ENCODE measurements at regions not wholly inside any gene's neighbourhood (a gene's known extent, or its start where the extent isn't known, plus 50 kb on each side); places are given as distances from the start of the nearest gene placed in this dataset.
"Not testable (repeated sequence)": the region's sequence is repeated elsewhere in the genome, so short reads cannot be mapped to it uniquely, and the experiment has no call there.

GRCh38 chr9:117649126-117649525 lies 55.1 kb upstream of the TLR4 start:
- Mint-ChIP-seq H3K36me3 (ENCODE audit: low read depth) (no peaks in the 10 kb centered on the region), H3K27me3 (peaks cover 33% of the 10 kb centered on the region), H3K27ac (no peak overlapping the region), H3K4me3 (no peak overlapping the region), H3K9me3 (no peaks in the 10 kb centered on the region), H3K4me1 (ENCODE audit: low read depth) (peaks cover 8% of the 10 kb centered on the region)

GRCh38 chr9:117644932-117645636 lies 59.1 kb upstream of the TLR4 start:
- Mint-ChIP-seq H3K36me3 (ENCODE audit: low read depth) (no peaks in the 10 kb centered on the region), H3K27ac (no peak overlapping the region), H3K9me3 (no peaks in the 10 kb centered on the region), H3K4me3 (no peak overlapping the region), H3K27me3 (peaks cover 51% of the 10 kb centered on the region), H3K4me1 (ENCODE audit: low read depth) (peaks cover 10% of the 10 kb centered on the region)

GRCh38 chr9:117644133-117644931 lies 59.9 kb upstream of the TLR4 start:
- Mint-ChIP-seq H3K9me3 (no peaks in the 10 kb centered on the region), H3K27ac (no peak overlapping the region), H3K4me3 (no peak overlapping the region), H3K4me1 (ENCODE audit: low read depth) (peaks cover 10% of the 10 kb centered on the region), H3K27me3 (peaks cover 44% of the 10 kb centered on the region), H3K36me3 (ENCODE audit: low read depth) (no peaks in the 10 kb centered on the region)

GRCh38 chr9:117643288-117643654 lies 60.9 kb upstream of the TLR4 start:
- peaks cover 41% of the 10 kb centered on the region for H3K27me3 Mint-ChIP-seq
- H3K4me1 Mint-ChIP-seq (ENCODE audit: low read depth): peaks cover 10% of the 10 kb centered on the region
- H3K4me3 Mint-ChIP-seq: no peak overlapping the region
- no peaks in the 10 kb centered on the region for H3K9me3 Mint-ChIP-seq
- no peak overlapping the region for H3K27ac Mint-ChIP-seq
- no peaks in the 10 kb centered on the region for H3K36me3 Mint-ChIP-seq (ENCODE audit: low read depth)

- not testable (repeated sequence) for H3K27ac Mint-ChIP-seq; H3K9me3 Mint-ChIP-seq; H3K36me3 Mint-ChIP-seq (ENCODE audit: low read depth); H3K4me1 Mint-ChIP-seq (ENCODE audit: low read depth); H3K4me3 Mint-ChIP-seq
- peaks cover 41% of the 10 kb centered on the region for H3K27me3 Mint-ChIP-seq
Measured at GRCh38 chr9:117642571-117643287, 61.5 kb upstream of the TLR4 start.

- Mint-ChIP-seq H3K27me3 (peaks cover 7% of the 10 kb centered on the region), H3K4me1 (ENCODE audit: low read depth) (no peaks in the 10 kb centered on the region), H3K4me3 (no peak overlapping the region), H3K9me3 (no peaks in the 10 kb centered on the region), H3K27ac (no peak overlapping the region), H3K36me3 (ENCODE audit: low read depth) (no peaks in the 10 kb centered on the region)
Measured at GRCh38 chr9:117636681-117637080, 67.5 kb upstream of the TLR4 start.

- peaks cover 30% of the 10 kb centered on the region for H3K9me3 Mint-ChIP-seq
- H3K27ac Mint-ChIP-seq: no peak overlapping the region
- no peak overlapping the region for H3K4me3 Mint-ChIP-seq
- no peaks in the 10 kb centered on the region for H3K4me1 Mint-ChIP-seq (ENCODE audit: low read depth)
- no peaks in the 10 kb centered on the region for H3K27me3 Mint-ChIP-seq
- H3K36me3 Mint-ChIP-seq (ENCODE audit: low read depth): no peaks in the 10 kb centered on the region
Measured at GRCh38 chr9:117625154-117625553, 79.0 kb upstream of the TLR4 start.

- no peaks in the 10 kb centered on the region for H3K4me1 Mint-ChIP-seq (ENCODE audit: low read depth)
- no peak overlapping the region for H3K27ac Mint-ChIP-seq
- no peaks in the 10 kb centered on the region for H3K27me3 Mint-ChIP-seq
- H3K9me3 Mint-ChIP-seq: peaks cover 30% of the 10 kb centered on the region
- no peak overlapping the region for H3K4me3 Mint-ChIP-seq
- no peaks in the 10 kb centered on the region for H3K36me3 Mint-ChIP-seq (ENCODE audit: low read depth)
Measured at GRCh38 chr9:117624106-117624505, 80.1 kb upstream of the TLR4 start.

- Mint-ChIP-seq H3K4me1 (ENCODE audit: low read depth) (no peaks in the 10 kb centered on the region), H3K27ac (no peak overlapping the region), H3K9me3 (peaks cover 30% of the 10 kb centered on the region), H3K4me3 (no peak overlapping the region), H3K36me3 (ENCODE audit: low read depth) (no peaks in the 10 kb centered on the region), H3K27me3 (no peaks in the 10 kb centered on the region)
Measured at GRCh38 chr9:117622347-117622746, 81.9 kb upstream of the TLR4 start.

GRCh38 chr9:117616431-117616831 lies 87.8 kb upstream of the TLR4 start:
- H3K4me3 Mint-ChIP-seq: no peak overlapping the region
- no peak overlapping the region for H3K27ac Mint-ChIP-seq

GRCh38 chr9:117612317-117612716 lies 91.9 kb upstream of the TLR4 start:
- Mint-ChIP-seq H3K4me3 (no peak overlapping the region), H3K4me1 (ENCODE audit: low read depth) (no peaks in the 10 kb centered on the region), H3K9me3 (no peaks in the 10 kb centered on the region), H3K27ac (no peak overlapping the region), H3K36me3 (ENCODE audit: low read depth) (no peaks in the 10 kb centered on the region), H3K27me3 (peaks cover 6% of the 10 kb centered on the region)

More at GRCh38 chr9:117616431-117616831, 87.8 kb upstream of the TLR4 start:
- H3K36me3 Mint-ChIP-seq (ENCODE audit: low read depth): no peaks in the 10 kb centered on the region
- peaks cover 5% of the 10 kb centered on the region for H3K9me3 Mint-ChIP-seq
- H3K4me1 Mint-ChIP-seq (ENCODE audit: low read depth): no peaks in the 10 kb centered on the region
- peaks cover 6% of the 10 kb centered on the region for H3K27me3 Mint-ChIP-seq

GRCh38 chr9:117597977-117598376 lies 106.2 kb upstream of the TLR4 start:
- Mint-ChIP-seq H3K27me3 (no peaks in the 10 kb centered on the region), H3K4me3 (no peak overlapping the region), H3K9me3 (peaks cover 10% of the 10 kb centered on the region)

GRCh38 chr9:117596678-117597077 lies 107.5 kb upstream of the TLR4 start:
- Mint-ChIP-seq H3K4me3 (no peak overlapping the region), H3K27me3 (no peaks in the 10 kb centered on the region), H3K27ac (no peak overlapping the region), H3K4me1 (ENCODE audit: low read depth) (no peaks in the 10 kb centered on the region), H3K36me3 (ENCODE audit: low read depth) (no peaks in the 10 kb centered on the region), H3K9me3 (peaks cover 4% of the 10 kb centered on the region)

More at GRCh38 chr9:117597977-117598376, 106.2 kb upstream of the TLR4 start:
- H3K27ac Mint-ChIP-seq: no peak overlapping the region
- no peaks in the 10 kb centered on the region for H3K36me3 Mint-ChIP-seq (ENCODE audit: low read depth)
- H3K4me1 Mint-ChIP-seq (ENCODE audit: low read depth): no peaks in the 10 kb centered on the region

GRCh38 chr9:117595650-117596049 lies 108.6 kb upstream of the TLR4 start:
- Mint-ChIP-seq H3K36me3 (ENCODE audit: low read depth) (no peaks in the 10 kb centered on the region), H3K27me3 (no peaks in the 10 kb centered on the region), H3K4me3 (no peak overlapping the region), H3K9me3 (peaks cover 2% of the 10 kb centered on the region), H3K4me1 (ENCODE audit: low read depth) (no peaks in the 10 kb centered on the region), H3K27ac (no peak overlapping the region)

GRCh38 chr9:117587263-117587662 lies 116.9 kb upstream of the TLR4 start:
- Mint-ChIP-seq H3K4me1 (ENCODE audit: low read depth) (no peaks in the 10 kb centered on the region), H3K4me3 (no peak overlapping the region), H3K9me3 (peaks cover 2% of the 10 kb centered on the region), H3K27me3 (no peaks in the 10 kb centered on the region), H3K36me3 (ENCODE audit: low read depth) (no peaks in the 10 kb centered on the region), H3K27ac (no peak overlapping the region)
